CD8-positive, alpha-beta memory T cell (primary cell): ENCODE measurements at regions not wholly inside any gene's neighbourhood (a gene's known extent, or its start where the extent isn't known, plus 50 kb on each side); places are given as distances from the start of the nearest gene placed in this dataset.
"Not testable (repeated sequence)": the region's sequence is repeated elsewhere in the genome, so short reads cannot be mapped to it uniquely, and the experiment has no call there.

Experiments
- CTCF ChIA-PET: fragments of 350-600 bp; sonication (Branson Sonifier 250); formaldehyde crosslinking; loops from one replicate; lab custom pipeline; 2021; ENCODE audit warnings: antibody characterized with exemption; lab: Charles Lee
- POLR2A ChIA-PET: fragments of 350-600 bp; sonication (Branson Sonifier 250); formaldehyde crosslinking; loops from one replicate; lab custom pipeline; 2021; ENCODE audit warnings: antibody characterized with exemption; lab: Charles Lee
- DNase-seq, 5 donors: peaks; one replicate each; pipeline versions ENCODE4 v3.0.0 to v3.0.0-alpha.2; 2020 to 2022; ENCODE audit warnings: mixed read lengths in 1 of 5
- H3K27ac ChIP-seq: one replicate; pipeline ENCODE4 v1.7.0; 2013; ENCODE audit warnings: low read depth, mild to moderate bottlenecking, low read length, moderate library complexity
- H3K27me3 ChIP-seq: 2 replicates; pipeline ENCODE4 v1.7.0; 2013; ENCODE audit warnings: low read length, mild to moderate bottlenecking; ENCODE audit not compliant: insufficient read depth, poor library complexity, severe bottlenecking
- H3K36me3 ChIP-seq: 2 replicates; pipeline ENCODE4 v1.7.0; 2013; ENCODE audit warnings: mild to moderate bottlenecking, low read length, moderate library complexity; ENCODE audit not compliant: insufficient read depth
- H3K4me1 ChIP-seq: 2 replicates; pipeline ENCODE4 v1.7.0; 2013; ENCODE audit warnings: mild to moderate bottlenecking, low read length, moderate library complexity; ENCODE audit not compliant: insufficient read depth
- H3K4me3 ChIP-seq: 2 replicates; pipeline ENCODE4 v1.7.0; 2013; ENCODE audit warnings: mild to moderate bottlenecking, low read length
- H3K9me3 ChIP-seq: 2 replicates; pipeline ENCODE4 v1.7.0; 2013; ENCODE audit warnings: mild to moderate bottlenecking, low read length
- H3K27ac Mint-ChIP-seq, 8 donors: one replicate each; pipeline ENCODE4 v1.8.0; 2020 to 2021; ENCODE audit warnings: mixed read lengths in 8 of 8, mild to moderate bottlenecking in 6 of 8, inconsistent platforms in 3 of 8, moderate library complexity in 3 of 8
- H3K27me3 Mint-ChIP-seq, 2 donors: one replicate each; pipeline ENCODE4 v1.8.0; 2020 to 2021; ENCODE audit warnings: mixed read lengths in 2 of 2, mild to moderate bottlenecking in 1 of 2, moderate library complexity in 1 of 2
- H3K36me3 Mint-ChIP-seq, 3 donors: one replicate each; pipeline ENCODE4 v1.8.0; 2020 to 2021; ENCODE audit warnings: mixed read lengths in 3 of 3, inconsistent platforms in 1 of 3, mild to moderate bottlenecking in 1 of 3
- H3K4me1 Mint-ChIP-seq, 3 donors: one replicate each; pipeline ENCODE4 v1.8.0; 2020 to 2021; ENCODE audit warnings: mixed read lengths in 3 of 3, inconsistent platforms in 1 of 3, mild to moderate bottlenecking in 1 of 3
- H3K4me3 Mint-ChIP-seq, 7 donors: one replicate each; pipeline ENCODE4 v1.8.0; 2020 to 2021; ENCODE audit warnings: mixed read lengths in 7 of 7, mild to moderate bottlenecking in 6 of 7, moderate library complexity in 4 of 7, inconsistent platforms in 2 of 7
- H3K9me3 Mint-ChIP-seq, 5 donors: one replicate each; pipeline ENCODE4 v1.8.0; 2020 to 2022; ENCODE audit warnings: mixed read lengths in 5 of 5, mild to moderate bottlenecking in 3 of 5, moderate library complexity in 2 of 5, inconsistent platforms in 1 of 5

DNA sequence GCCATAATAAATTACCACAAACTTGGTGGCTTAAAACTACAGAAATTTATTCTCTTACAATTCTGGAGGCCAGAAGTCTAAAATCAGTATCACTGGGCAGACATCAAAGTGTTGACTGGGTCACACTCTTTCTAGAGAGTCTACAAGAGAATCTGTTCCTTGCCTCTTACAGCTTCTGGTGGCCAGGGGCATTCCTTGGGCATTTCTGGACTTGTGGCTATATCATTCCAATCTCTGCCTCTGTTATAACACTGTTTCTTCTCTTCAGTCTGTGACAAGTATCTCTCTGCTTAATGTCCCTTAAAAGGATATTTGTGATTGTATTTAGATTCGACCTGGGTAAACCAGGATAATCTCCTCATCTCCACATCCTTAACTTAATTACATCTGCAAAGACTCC lies 207.3 kb upstream of the DCAF8L1 start:
- Mint-ChIP-seq H3K27ac (no peak overlapping the region), H3K4me3 (no peak overlapping the region), H3K4me1 (no peaks in the 10 kb centered on the region), H3K9me3 (peaks cover 0 to 8% (median 6%) of the 10 kb centered on the region in 5 donors), H3K27me3 (peaks cover 0 to 2% of the 10 kb centered on the region in 2 donors), H3K36me3 (no peaks in the 10 kb centered on the region)
- Histone ChIP-seq H3K9me3 (no peaks in the 10 kb centered on the region), H3K4me1 (no peaks in the 10 kb centered on the region), H3K4me3 (no peak overlapping the region), H3K27ac (no peak overlapping the region), H3K36me3 (no peaks in the 10 kb centered on the region), H3K27me3 (no peaks in the 10 kb centered on the region)
- ChIA-PET CTCF (no interaction called here), POLR2A (no interaction called here)
- no peak for DNase-seq

DNA sequence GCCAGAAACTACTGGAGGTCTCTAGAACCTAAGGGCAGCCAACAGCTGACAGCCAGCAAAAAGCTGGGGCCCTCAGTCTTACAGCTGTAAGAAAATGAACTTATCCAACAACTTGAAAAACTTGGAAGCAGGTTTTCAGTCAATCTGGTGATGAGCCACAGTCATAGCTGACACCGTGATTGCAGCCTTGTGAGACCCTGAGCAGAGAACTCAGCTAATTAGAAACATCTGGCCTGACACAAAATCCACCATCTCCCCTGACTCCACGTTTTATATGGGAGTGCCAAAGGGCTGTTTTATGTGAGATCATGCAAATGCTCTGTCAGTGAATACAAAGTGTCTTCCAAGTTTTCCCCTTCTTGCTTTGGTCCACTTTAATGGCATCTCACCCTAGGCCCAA lies 198.8 kb upstream of the DCAF8L1 start:
- Mint-ChIP-seq H3K4me1 (no peaks in the 10 kb centered on the region), H3K4me3 (no peak overlapping the region), H3K9me3 (peaks cover 0 to 10% (median 4%) of the 10 kb centered on the region in 5 donors), H3K36me3 (no peaks in the 10 kb centered on the region), H3K27ac (no peak overlapping the region), H3K27me3 (no peaks in the 10 kb centered on the region)
- no peak for DNase-seq
- CTCF ChIA-PET, result no interaction called here
- no peak overlapping the region for H3K4me3 ChIP-seq
- POLR2A ChIA-PET, result no interaction called here
- no peaks in the 10 kb centered on the region for H3K4me1 ChIP-seq
- no peaks in the 10 kb centered on the region for H3K9me3 ChIP-seq
- H3K36me3 ChIP-seq, result no peaks in the 10 kb centered on the region
- no peak overlapping the region for H3K27ac ChIP-seq
- H3K27me3 ChIP-seq, result no peaks in the 10 kb centered on the region

DNA sequence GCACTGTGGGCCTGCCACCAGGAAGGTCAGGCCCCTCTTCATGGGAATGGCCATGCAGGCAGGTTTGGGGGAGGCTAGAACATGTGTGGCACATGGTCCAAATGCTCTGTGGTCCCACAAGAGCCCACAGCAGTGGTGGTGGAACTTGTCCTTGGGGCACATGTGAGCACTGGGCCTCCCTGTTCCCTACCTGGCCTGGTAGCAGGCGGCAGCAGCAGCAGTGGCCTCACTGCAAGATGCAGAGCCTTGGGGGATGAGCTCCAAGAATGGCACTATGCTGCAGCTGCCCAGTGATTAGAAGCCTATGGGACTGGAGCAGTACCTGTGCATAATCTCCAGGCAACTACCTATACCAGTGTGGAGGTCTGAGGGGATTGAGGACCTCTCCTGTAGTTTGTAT lies 197.0 kb upstream of the DCAF8L1 start:
- no peak overlapping the region for H3K4me3 ChIP-seq
- Mint-ChIP-seq H3K36me3 (no peaks in the 10 kb centered on the region), H3K27ac (no peak overlapping the region), H3K27me3 (no peaks in the 10 kb centered on the region), H3K9me3 (peaks cover 0 to 11% (median 6%) of the 10 kb centered on the region in 5 donors), H3K4me3 (no peak overlapping the region), H3K4me1 (no peaks in the 10 kb centered on the region)
- no peak for DNase-seq
- CTCF ChIA-PET, result no interaction called here
- no peaks in the 10 kb centered on the region for H3K27me3 ChIP-seq
- no peak overlapping the region for H3K27ac ChIP-seq
- no peaks in the 10 kb centered on the region for H3K36me3 ChIP-seq
- POLR2A ChIA-PET, result no interaction called here
- H3K9me3 ChIP-seq, result no peaks in the 10 kb centered on the region
- H3K4me1 ChIP-seq, result no peaks in the 10 kb centered on the region

DNA sequence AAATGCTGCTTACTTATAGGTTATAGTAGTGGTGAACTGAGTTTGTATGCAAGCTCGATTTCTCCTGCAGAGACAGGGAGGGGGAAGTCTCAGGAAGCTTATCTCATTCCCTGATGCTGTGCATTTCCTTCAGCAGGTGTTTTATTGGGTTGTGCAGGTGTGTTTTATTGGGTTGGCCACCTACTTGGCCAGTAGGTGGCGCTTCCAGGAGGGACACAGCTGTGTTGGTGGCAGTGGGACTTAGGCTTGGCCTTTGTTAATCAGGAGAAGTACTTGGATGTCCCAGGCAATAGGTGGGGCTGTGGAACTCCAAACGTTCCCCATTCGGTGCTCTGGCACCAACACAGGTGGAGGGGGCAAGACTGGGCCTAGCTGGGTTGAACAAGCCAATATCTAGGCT lies 196.0 kb upstream of the DCAF8L1 start:
- Mint-ChIP-seq H3K9me3 (peaks cover 0 to 11% (median 5%) of the 10 kb centered on the region in 5 donors), H3K27me3 (no peaks in the 10 kb centered on the region), H3K4me1 (no peaks in the 10 kb centered on the region), H3K4me3 (no peak overlapping the region), H3K36me3 (no peaks in the 10 kb centered on the region), H3K27ac (no peak overlapping the region)
- no peak for DNase-seq
- no peaks in the 10 kb centered on the region for H3K9me3 ChIP-seq
- H3K4me3 ChIP-seq, result no peak overlapping the region
- no peaks in the 10 kb centered on the region for H3K4me1 ChIP-seq
- CTCF ChIA-PET, result no interaction called here
- H3K36me3 ChIP-seq, result no peaks in the 10 kb centered on the region
- H3K27ac ChIP-seq, result no peak overlapping the region
- H3K27me3 ChIP-seq, result no peaks in the 10 kb centered on the region
- POLR2A ChIA-PET, result no interaction called here

DNA sequence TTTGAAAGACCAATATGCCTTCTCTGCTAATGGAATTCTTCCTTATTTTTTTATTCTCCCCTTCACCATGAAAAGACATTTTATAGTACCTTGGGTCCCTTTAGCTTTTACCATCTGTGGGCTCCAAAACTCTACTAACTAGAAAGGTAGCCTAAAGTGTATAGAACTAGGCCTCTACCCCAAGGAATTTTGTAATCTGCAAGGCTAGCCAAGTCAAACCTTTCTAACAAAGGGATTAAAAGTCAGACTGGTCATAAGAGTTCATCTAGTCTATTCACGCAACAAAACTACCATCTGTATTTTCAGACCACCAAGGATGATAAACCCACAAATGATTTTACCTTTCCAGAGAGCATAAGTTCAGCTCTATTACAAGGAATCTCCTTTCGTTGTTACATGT lies 189.5 kb upstream of the DCAF8L1 start:
- peaks cover 0 to 1% of the 10 kb centered on the region in 2 donors for H3K27me3 Mint-ChIP-seq
- H3K4me3 Mint-ChIP-seq, result no peak overlapping the region
- H3K4me1 Mint-ChIP-seq, result no peaks in the 10 kb centered on the region
- Histone ChIP-seq H3K4me1 (no peaks in the 10 kb centered on the region), H3K36me3 (no peaks in the 10 kb centered on the region), H3K27me3 (no peaks in the 10 kb centered on the region), H3K4me3 (no peak overlapping the region), H3K27ac (no peak overlapping the region), H3K9me3 (no peaks in the 10 kb centered on the region)
- no peak for DNase-seq
- peaks cover 0 to 7% (median 2%) of the 10 kb centered on the region in 5 donors for H3K9me3 Mint-ChIP-seq
- H3K27ac Mint-ChIP-seq, result no peak overlapping the region
- ChIA-PET CTCF (no interaction called here), POLR2A (no interaction called here)
- H3K36me3 Mint-ChIP-seq, result no peaks in the 10 kb centered on the region

GRCh38 chrX:28158019-28158777 lies 176.9 kb upstream of the DCAF8L1 start:
- DNase-seq, result no peak
- Histone ChIP-seq H3K27me3 (no peaks in the 10 kb centered on the region), H3K9me3 (no peaks in the 10 kb centered on the region), H3K36me3 (no peaks in the 10 kb centered on the region), H3K4me1 (no peaks in the 10 kb centered on the region), H3K27ac (no peak overlapping the region), H3K4me3 (no peak overlapping the region)
- H3K36me3 Mint-ChIP-seq, result no peaks in the 10 kb centered on the region
- CTCF ChIA-PET, result no interaction called here
- H3K27ac Mint-ChIP-seq, result no peak overlapping the region
- no peaks in the 10 kb centered on the region for H3K27me3 Mint-ChIP-seq
- POLR2A ChIA-PET, result no interaction called here
- peaks cover 0 to 6% (median 3%) of the 10 kb centered on the region in 5 donors for H3K9me3 Mint-ChIP-seq
- no peak overlapping the region for H3K4me3 Mint-ChIP-seq
- no peaks in the 10 kb centered on the region for H3K4me1 Mint-ChIP-seq

DNA sequence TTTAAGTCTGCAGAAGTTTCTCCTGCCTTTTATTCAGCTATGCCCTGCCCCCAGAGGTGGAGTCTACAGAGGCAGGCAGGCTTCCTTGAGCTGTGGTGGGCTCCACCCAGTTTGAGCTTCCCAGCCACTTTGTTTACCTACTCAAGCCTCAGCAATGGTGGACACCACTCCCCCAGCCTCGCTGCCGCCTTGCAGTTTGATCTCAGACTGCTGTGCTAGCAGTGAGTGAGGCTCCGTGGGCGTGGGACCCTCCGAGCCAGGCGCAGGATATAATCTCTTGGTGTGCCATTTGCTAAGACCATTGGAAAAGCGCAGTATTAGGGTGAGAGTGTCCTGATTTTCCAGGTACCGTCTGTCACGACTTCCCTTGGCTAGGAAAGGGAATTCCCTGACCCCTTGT lies 171.0 kb upstream of the DCAF8L1 start:
- H3K36me3 Mint-ChIP-seq, CTCF ChIA-PET, H3K27me3 Mint-ChIP-seq, H3K9me3 Mint-ChIP-seq, H3K9me3 ChIP-seq, H3K36me3 ChIP-seq, H3K27ac ChIP-seq, POLR2A ChIA-PET, H3K4me1 ChIP-seq, DNase-seq, H3K4me1 Mint-ChIP-seq, H3K4me3 Mint-ChIP-seq, H3K27ac Mint-ChIP-seq, H3K4me3 ChIP-seq, H3K27me3 ChIP-seq: not testable (repeated sequence)

- CTCF ChIA-PET, result no interaction called here
- H3K27ac ChIP-seq, result no peak overlapping the region
These were observed 154.3 kb upstream of the DCAF8L1 start for GRCh38 chrX:28135378-28136047.

More at GRCh38 chrX:28135378-28136047, 154.3 kb upstream of the DCAF8L1 start:
- no peaks in the 10 kb centered on the region for H3K27me3 ChIP-seq
- Mint-ChIP-seq H3K4me3 (no peak overlapping the region), H3K27me3 (peaks cover 0 to 4% of the 10 kb centered on the region in 2 donors), H3K9me3 (peaks cover 0 to 10% (median 0%) of the 10 kb centered on the region in 5 donors), H3K27ac (no peak overlapping the region), H3K36me3 (no peaks in the 10 kb centered on the region), H3K4me1 (no peaks in the 10 kb centered on the region)
- no peak for DNase-seq
- H3K9me3 ChIP-seq, result no peaks in the 10 kb centered on the region
- no peaks in the 10 kb centered on the region for H3K4me1 ChIP-seq
- POLR2A ChIA-PET, result no interaction called here
- no peak overlapping the region for H3K4me3 ChIP-seq
- no peaks in the 10 kb centered on the region for H3K36me3 ChIP-seq
